ENCODE measurements at regions not wholly inside any gene's neighbourhood (a gene's known extent, or its start where the extent isn't known, plus 50 kb on each side); places are given as distances from the start of the nearest gene placed in this dataset.

GRCh38 chr14:98082833-98083232, 1189.2 kb downstream of the BCL11B start:
- H3K56ac ChIP-seq (ENCODE audit: extremely low read depth, insufficient read depth, low read length): no peak overlapping the region
- peaks cover 18% of the 10 kb centered on the region for H3K9me3 ChIP-seq (ENCODE audit: control insufficient read depth, insufficient read depth, low read length)
- no peak overlapping the region for H2AK9ac ChIP-seq (replicated peaks; ENCODE audit: low read depth, low read length, poor library complexity)
- no peak overlapping the region for H2BK20ac ChIP-seq (ENCODE audit: low read depth, low read length)
- H4K91ac ChIP-seq (ENCODE audit: insufficient read depth, low read depth, low read length): no peak overlapping the region
- no TSS peak for BruUV-seq (replicated peaks)
- H2BK5ac ChIP-seq (ENCODE audit: low read depth, low read length, poor library complexity, severe bottlenecking): no peak overlapping the region
- H4K8ac ChIP-seq (ENCODE audit: low read depth in 2 of 2, low read length in 2 of 2): no peak overlapping the region
- no peak for ATAC-seq (ENCODE audit: low read depth)
- H3K18ac ChIP-seq (ENCODE audit: low read depth, low read length): no peak overlapping the region
- no peak overlapping the region for H2AK5ac ChIP-seq (ENCODE audit: low read depth, low read length)
- no peak overlapping the region for H3K4me2 ChIP-seq (ENCODE audit: low read depth, low read length)
- H3K36me3 ChIP-seq (ENCODE audit: control insufficient read depth, insufficient read depth, low read length): no peaks in the 10 kb centered on the region
- dilution Hi-C loops (cut with HindIII; ENCODE audit: low sequenced_read_pairs, unreplicated experiment): no loop called here
- no peaks in the 10 kb centered on the region for H3K79me1 ChIP-seq (ENCODE audit: low read depth in 1 of 2, low read length in 2 of 2)
- intact Hi-C loops (cut with micrococcal nuclease): no loop called here
- no peak overlapping the region for H2BK15ac ChIP-seq (ENCODE audit: low read depth, low read length)
- no peak overlapping the region for H3K4me3 ChIP-seq (ENCODE audit: insufficient read depth, low read depth, low read length)
- in situ Hi-C loops (cut with MboI; ENCODE audit: low sequenced_read_pairs): no loop called here
- no peak overlapping the region for H2AFZ ChIP-seq (replicated peaks; ENCODE audit: low read length, poor library complexity)
- H3K14ac ChIP-seq (replicated peaks; ENCODE audit: low read depth, low read length): no peak overlapping the region
- TF ChIP-seq RCOR1 (IDR thresholded peaks at IDR 0.05; ENCODE audit: insufficient replicate concordance, low read length) (no peak), CEBPB (IDR thresholded peaks at IDR 0.05; ENCODE audit: low read depth, low read length) (no peak), MXI1 (IDR thresholded peaks at IDR 0.05; ENCODE audit: borderline replicate concordance, low read depth, low read length) (no peak), NFE2L2 (IDR thresholded peaks at IDR 0.05; ENCODE audit: low read depth, low read length) (no peak), CHD1 (IDR thresholded peaks at IDR 0.05; ENCODE audit: low read depth, low read length) (no peak), ELK1 (IDR thresholded peaks at IDR 0.05; ENCODE audit: borderline replicate concordance, low read depth, low read length) (no peak)
- H3K27ac ChIP-seq (ENCODE audit: insufficient read depth, low read length): no peak overlapping the region
- H4K5ac ChIP-seq (ENCODE audit: low read depth, low read length): no peak overlapping the region
- no peak overlapping the region for H3K4ac ChIP-seq (ENCODE audit: low read depth, low read length)
- no peak overlapping the region for H3K9ac ChIP-seq (ENCODE audit: low read depth, low read length)
- WGBS, 2 experiments (ENCODE audit: extremely low coverage in 2 of 2, insufficient read length in 1 of 2): no CpG with 5 or more reads among the region's 1 CpG
- no peak overlapping the region for H3K23ac ChIP-seq (ENCODE audit: low read depth, low read length)
- ChIA-PET CTCF (no interaction called here), POLR2A (ENCODE audit: unreplicated experiment) (no interaction called here)
- no peak overlapping the region for H2BK120ac ChIP-seq (ENCODE audit: low read depth, low read length)
- no peaks in the 10 kb centered on the region for H3K9me1 ChIP-seq (ENCODE audit: insufficient read depth, low read length)
- no peaks in the 10 kb centered on the region for H3K27me3 ChIP-seq (ENCODE audit: control insufficient read depth, insufficient read depth, low read length)
- DNase-seq: no peak
- H4K20me1 ChIP-seq (ENCODE audit: insufficient read depth, low read length): no peaks in the 10 kb centered on the region
- no peaks in the 10 kb centered on the region for H3K4me1 ChIP-seq (ENCODE audit: control insufficient read depth, insufficient read depth, low read length)

All from IMR-90 (cell line).